ENCODE measurements at regions not wholly inside any gene's neighbourhood (a gene's known extent, or its start where the extent isn't known, plus 50 kb on each side); places are given as distances from the start of the nearest gene placed in this dataset.

DNA sequence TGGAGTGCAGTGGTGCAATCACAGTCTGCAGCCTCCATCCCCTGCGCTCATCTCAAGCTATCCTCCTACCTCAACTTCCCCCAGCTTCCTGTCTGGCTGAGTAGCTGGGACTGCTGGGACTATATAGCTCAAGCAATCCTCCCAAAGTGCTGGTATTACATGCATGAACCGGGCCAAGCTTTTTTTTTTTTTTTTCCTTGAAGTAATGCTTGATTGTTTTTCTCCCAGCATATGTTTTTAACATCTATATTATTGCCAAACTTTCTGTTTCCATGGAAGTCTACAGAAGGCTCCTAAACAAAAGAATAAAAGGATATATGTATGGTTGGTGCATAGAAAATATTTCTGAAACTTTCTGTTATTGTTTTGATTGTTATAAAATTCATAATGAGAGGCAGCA, 853.6 kb downstream of the KCNA4 start:
- H3K9me3 Mint-ChIP-seq, result peaks cover 11% of the 10 kb centered on the region
- Histone ChIP-seq H3K4me3 (ENCODE audit: low read length) (no peak overlapping the region), H3K9me3 (ENCODE audit: control insufficient read depth in 1 of 2, insufficient read depth in 1 of 2, low read length in 2 of 2) (no peaks in the 10 kb centered on the region), H3K27me3 (ENCODE audit: control insufficient read depth in 1 of 2, insufficient read depth in 2 of 2, low read length in 2 of 2) (no peaks in the 10 kb centered on the region), H3K27ac (ENCODE audit: low read depth in 1 of 2, low read length in 2 of 2) (no peak overlapping the region), H3K4me1 (ENCODE audit: insufficient read depth, low read length) (no peaks in the 10 kb centered on the region), H3K36me3 (ENCODE audit: insufficient read depth, low read length) (no peaks in the 10 kb centered on the region)
- no peaks in the 10 kb centered on the region for H3K27me3 Mint-ChIP-seq
- DNase-seq (no peak), ATAC-seq (ENCODE audit: poor library complexity) (no peak)
- H3K4me1 Mint-ChIP-seq (ENCODE audit: low read depth), result no peaks in the 10 kb centered on the region
- H3K27ac Mint-ChIP-seq, result no peak overlapping the region
- intact Hi-C loops (cut with DNase I, micrococcal nuclease), result no loop called here
- ChIA-PET CTCF (no interaction called here), POLR2A (no interaction called here)
- no peaks in the 10 kb centered on the region for H3K36me3 Mint-ChIP-seq (ENCODE audit: low read depth)
- H3K4me3 Mint-ChIP-seq, result no peak overlapping the region
- TF ChIP-seq, protein P1, sequence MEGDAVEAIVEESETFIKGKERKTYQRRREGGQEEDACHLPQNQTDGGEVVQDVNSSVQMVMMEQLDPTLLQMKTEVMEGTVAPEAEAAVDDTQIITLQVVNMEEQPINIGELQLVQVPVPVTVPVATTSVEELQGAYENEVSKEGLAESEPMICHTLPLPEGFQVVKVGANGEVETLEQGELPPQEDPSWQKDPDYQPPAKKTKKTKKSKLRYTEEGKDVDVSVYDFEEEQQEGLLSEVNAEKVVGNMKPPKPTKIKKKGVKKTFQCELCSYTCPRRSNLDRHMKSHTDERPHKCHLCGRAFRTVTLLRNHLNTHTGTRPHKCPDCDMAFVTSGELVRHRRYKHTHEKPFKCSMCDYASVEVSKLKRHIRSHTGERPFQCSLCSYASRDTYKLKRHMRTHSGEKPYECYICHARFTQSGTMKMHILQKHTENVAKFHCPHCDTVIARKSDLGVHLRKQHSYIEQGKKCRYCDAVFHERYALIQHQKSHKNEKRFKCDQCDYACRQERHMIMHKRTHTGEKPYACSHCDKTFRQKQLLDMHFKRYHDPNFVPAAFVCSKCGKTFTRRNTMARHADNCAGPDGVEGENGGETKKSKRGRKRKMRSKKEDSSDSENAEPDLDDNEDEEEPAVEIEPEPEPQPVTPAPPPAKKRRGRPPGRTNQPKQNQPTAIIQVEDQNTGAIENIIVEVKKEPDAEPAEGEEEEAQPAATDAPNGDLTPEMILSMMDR (IDR thresholded peaks at IDR 0.05), result no peak

DNA sequence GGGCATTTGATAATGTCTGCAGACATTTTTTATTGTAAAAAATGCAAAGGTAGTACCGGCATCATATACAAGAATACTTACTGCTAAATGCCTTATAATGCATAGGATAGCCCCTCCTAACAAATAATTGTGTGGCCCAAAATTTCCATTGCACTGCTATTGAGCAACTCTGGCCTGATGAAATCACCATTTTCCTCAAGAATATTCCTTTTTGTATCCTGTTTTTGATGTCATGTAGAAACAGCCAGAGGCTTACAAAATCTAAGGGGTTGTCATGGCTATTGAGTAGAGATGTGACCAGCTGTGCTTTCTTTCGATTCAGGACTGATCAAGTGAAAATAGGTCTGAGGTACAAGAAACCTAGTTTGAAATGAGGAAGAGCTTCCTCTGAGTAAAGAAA, 854.3 kb downstream of the KCNA4 start:
- TF ChIP-seq, protein P1 (IDR thresholded peaks at IDR 0.05), result no peak
- H3K27me3 ChIP-seq (ENCODE audit: control insufficient read depth in 1 of 2, insufficient read depth in 2 of 2, low read length in 2 of 2), result no peaks in the 10 kb centered on the region
- CTCF ChIA-PET, result no interaction called here
- POLR2A ChIA-PET, result no interaction called here
- Mint-ChIP-seq H3K4me3 (no peak overlapping the region), H3K27me3 (no peaks in the 10 kb centered on the region), H3K4me1 (ENCODE audit: low read depth) (no peaks in the 10 kb centered on the region), H3K27ac (no peak overlapping the region), H3K36me3 (ENCODE audit: low read depth) (no peaks in the 10 kb centered on the region), H3K9me3 (peaks cover 16% of the 10 kb centered on the region)
- no peaks in the 10 kb centered on the region for H3K4me1 ChIP-seq (ENCODE audit: insufficient read depth, low read length)
- intact Hi-C loops (cut with DNase I, micrococcal nuclease), result no loop called here
- DNase-seq (no peak), ATAC-seq (ENCODE audit: poor library complexity) (no peak)
- H3K9me3 ChIP-seq (ENCODE audit: control insufficient read depth in 1 of 2, insufficient read depth in 1 of 2, low read length in 2 of 2), result no peaks in the 10 kb centered on the region
- no peaks in the 10 kb centered on the region for H3K36me3 ChIP-seq (ENCODE audit: insufficient read depth, low read length)
- no peak overlapping the region for H3K27ac ChIP-seq (ENCODE audit: low read depth in 1 of 2, low read length in 2 of 2)
- H3K4me3 ChIP-seq (ENCODE audit: low read length), result no peak overlapping the region

DNA sequence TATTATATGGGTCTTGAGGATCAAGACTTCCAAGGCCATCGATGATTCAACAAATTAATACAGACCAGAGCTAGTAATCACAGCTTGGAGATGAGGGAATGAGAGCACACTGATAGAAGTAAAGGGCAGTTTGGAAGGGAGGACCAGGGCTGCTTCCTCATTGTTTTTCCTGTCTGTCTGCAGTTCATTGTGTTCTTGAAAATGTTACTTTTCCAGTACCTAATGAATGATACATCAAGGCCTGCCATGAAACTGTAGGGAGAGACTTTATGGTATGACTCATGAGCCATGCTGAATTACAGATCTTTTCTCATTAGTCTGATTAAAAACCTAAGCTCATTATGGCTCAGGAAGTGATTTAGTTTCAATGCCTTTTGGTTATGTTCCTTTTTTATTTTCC, 855.6 kb downstream of the KCNA4 start:
- no peaks in the 10 kb centered on the region for H3K9me3 ChIP-seq (ENCODE audit: control insufficient read depth in 1 of 2, insufficient read depth in 1 of 2, low read length in 2 of 2)
- Mint-ChIP-seq H3K4me3 (no peak overlapping the region), H3K36me3 (ENCODE audit: low read depth) (no peaks in the 10 kb centered on the region), H3K4me1 (ENCODE audit: low read depth) (no peaks in the 10 kb centered on the region), H3K27me3 (no peaks in the 10 kb centered on the region), H3K9me3 (peaks cover 16% of the 10 kb centered on the region), H3K27ac (no peak overlapping the region)
- ATAC-seq (ENCODE audit: poor library complexity) (no peak), DNase-seq (no peak)
- no peaks in the 10 kb centered on the region for H3K36me3 ChIP-seq (ENCODE audit: insufficient read depth, low read length)
- H3K4me3 ChIP-seq (ENCODE audit: low read length), result no peak overlapping the region
- H3K27me3 ChIP-seq (ENCODE audit: control insufficient read depth in 1 of 2, insufficient read depth in 2 of 2, low read length in 2 of 2), result no peaks in the 10 kb centered on the region
- POLR2A ChIA-PET, result no interaction called here
- intact Hi-C loops (cut with DNase I, micrococcal nuclease), result no loop called here
- TF ChIP-seq, protein P1 (IDR thresholded peaks at IDR 0.05), result no peak
- CTCF ChIA-PET, result no interaction called here
- no peak overlapping the region for H3K27ac ChIP-seq (ENCODE audit: low read depth in 1 of 2, low read length in 2 of 2)
- H3K4me1 ChIP-seq (ENCODE audit: insufficient read depth, low read length), result no peaks in the 10 kb centered on the region

All from CD4-positive, alpha-beta T cell (primary cell).